HG03135 (cell line): ENCODE measurements at regions not wholly inside any gene's neighbourhood (a gene's known extent, or its start where the extent isn't known, plus 50 kb on each side); places are given as distances from the start of the nearest gene placed in this dataset.

ENCODE experiments used
- ATAC-seq: cut with Tn5 transposase; IDR thresholded peaks from one replicate; pipeline ENCODE4 v1.9.1; 2021; ENCODE audit warnings: mild to moderate bottlenecking, moderate library complexity; ENCODE audit not compliant: unreplicated experiment

GRCh38 chr11:109096266-109096665 is 325.7 kb upstream of the C11orf87 start:
- no peak for ATAC-seq

- no peak for ATAC-seq
These were observed 315.7 kb upstream of the C11orf87 start for GRCh38 chr11:109106151-109106906.

- ATAC-seq = no peak
These were observed 312.8 kb upstream of the C11orf87 start for GRCh38 chr11:109109150-109109549.

GRCh38 chr11:109109571-109110315 is 312.2 kb upstream of the C11orf87 start:
- no peak for ATAC-seq

DNA sequence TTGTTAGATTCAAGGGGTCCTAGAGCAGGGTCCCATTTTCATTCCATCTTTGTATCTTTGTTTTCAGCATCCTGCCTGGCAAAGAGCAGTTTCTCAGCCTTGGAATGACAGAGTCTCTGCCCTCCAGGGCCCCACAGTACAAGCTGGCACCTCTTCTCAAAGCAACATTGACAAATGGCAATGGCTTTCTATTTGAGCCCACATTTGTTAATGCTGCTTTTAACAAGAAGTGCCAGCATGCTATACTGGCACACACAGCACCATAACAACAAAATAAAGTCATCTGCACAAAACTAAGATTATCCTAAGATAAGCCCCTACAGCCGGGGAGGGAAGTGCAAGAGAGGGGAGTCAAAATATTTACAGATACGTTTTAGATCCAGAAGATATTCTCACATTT is 309.7 kb upstream of the C11orf87 start:
- no peak for ATAC-seq

DNA sequence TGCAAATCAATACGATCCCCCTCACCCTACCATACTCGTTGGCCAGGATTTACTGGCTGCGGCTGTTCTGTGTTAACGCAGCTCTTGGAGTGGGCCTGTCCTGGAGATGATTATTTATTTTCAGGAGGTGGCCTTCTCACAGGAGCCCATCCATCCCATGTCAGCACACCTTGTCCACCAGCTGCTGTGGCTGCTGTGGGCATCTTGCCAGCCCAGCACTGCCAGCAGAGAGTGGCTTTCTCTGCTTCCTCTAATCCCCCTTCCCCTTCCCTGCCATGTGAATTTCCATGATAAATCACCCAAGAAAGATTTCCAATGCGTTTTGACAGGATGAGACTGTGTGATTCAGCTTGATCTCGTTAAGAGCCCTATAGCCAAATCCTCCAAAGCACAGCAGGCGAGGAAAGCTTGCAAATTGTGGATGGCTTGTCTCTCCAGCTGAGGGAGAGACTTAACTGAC is 309.1 kb upstream of the C11orf87 start:
- no peak for ATAC-seq

- ATAC-seq = no peak
These were observed 301.6 kb upstream of the C11orf87 start for GRCh38 chr11:109120341-109120740.

DNA sequence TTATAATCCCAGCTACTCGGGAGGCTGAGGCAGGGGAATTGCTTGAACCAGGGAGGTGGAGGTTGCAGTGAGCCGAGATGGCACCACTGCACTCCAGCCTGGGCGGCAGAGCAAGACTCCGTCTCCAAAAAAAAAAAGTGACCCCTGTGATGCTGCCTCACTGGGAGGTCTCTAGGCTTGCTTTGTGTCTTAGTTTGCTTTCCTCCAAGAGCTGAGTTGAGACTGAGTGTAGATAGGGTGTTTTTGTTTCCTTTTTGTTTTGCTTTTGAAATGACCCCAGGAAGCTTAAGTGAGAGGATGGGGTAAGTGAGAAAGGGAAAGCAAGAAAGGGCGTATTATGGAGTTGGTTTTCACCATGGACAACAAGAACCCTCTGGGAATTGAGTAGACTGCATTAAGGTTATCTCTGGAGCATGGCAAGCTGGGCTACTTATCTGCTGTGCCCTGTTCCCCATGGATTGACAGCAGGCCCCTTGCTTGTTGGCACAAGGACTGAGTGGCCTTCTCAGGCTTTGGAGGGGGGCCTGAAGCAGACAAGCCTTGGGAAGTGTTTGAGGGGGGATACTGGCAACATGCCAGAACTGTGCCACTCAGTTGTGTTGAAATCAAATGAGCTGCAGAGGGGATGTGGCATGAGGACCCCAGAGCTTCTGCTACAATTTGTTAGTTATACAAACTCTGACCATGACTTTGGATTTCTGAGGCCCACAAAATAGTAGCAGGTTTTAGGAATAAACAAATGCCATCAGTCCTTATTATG is 300.6 kb upstream of the C11orf87 start:
- no peak for ATAC-seq

- no peak for ATAC-seq
These were observed 297.9 kb upstream of the C11orf87 start for GRCh38 chr11:109123816-109124787.

DNA sequence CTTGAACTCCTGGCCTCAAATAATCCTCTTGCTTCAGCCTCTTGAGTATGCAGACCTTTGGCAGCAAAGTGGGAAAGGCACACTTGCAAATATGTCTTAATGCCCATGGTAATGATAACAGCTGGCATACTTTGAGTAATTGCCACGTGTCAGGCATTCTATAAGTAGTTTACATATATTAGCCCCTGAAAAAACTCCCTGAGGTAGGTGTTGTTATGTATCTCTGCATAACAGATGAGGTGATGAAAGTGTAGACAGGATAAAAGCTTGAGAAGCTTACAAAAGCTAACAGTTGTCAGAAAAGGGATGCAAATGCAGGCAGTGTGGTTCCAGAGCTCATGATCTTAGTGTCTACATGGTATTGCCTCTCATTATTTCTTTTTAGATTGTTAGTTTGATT is 291.1 kb upstream of the C11orf87 start:
- ATAC-seq = no peak

DNA sequence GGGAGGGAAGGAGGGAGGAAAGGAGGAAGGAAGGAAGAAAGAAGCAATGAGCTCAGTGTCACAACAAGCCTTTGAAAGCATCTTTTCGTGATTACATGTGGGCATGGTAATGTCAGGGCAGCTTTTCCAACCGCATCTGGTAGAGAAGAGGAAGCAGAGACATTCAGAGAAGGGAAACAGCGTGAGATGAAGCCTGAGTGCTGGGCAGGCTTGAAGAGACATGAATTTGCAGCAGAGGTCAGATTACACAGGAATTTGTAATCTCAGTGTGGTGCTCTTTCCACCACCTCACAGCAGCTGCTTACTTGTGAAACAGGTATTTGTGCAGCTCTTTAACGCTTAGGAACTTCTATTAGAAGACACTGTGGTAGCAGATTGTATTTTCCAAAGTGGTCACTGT is 289.5 kb upstream of the C11orf87 start:
- no peak for ATAC-seq

DNA sequence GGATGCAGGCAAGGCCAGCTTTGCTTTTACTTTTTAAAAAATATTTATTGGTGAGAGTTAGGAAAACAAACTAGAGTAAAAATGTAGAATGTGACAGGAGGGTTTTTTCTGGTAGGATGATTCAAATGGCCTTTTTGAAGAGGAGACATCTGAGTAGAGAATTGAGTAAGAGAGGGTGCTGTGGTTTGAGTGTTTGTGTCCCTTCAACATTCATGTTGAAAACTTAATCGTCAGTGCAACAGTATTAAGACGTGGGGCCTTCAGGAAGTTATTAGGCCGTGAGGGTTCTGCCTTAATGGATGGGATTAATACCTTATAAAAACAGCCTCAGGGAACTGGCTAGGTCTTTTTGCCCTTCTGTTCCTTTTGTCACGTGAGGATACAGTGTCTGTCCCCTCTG is 288.8 kb upstream of the C11orf87 start:
- ATAC-seq = no peak

DNA sequence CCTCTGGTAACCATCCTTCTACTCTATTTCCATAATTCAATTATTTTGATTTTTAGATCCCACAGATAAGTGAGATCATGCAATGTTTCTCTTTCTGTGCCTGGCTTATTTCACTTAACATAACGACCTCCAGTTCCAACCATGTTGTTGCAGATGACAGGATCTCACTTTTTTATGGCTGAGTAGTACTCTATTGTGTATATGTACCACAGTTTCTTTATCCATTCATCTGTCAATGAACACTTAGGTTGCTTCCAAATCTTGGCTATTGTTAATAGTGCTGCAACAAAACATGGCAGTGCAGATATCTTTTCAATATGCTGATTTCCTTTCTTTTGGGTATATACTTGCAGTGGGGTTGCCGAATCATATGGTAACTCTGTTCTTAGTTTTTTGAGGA is 286.4 kb upstream of the C11orf87 start:
- ATAC-seq = no peak

- ATAC-seq = no peak
These were observed 283.8 kb upstream of the C11orf87 start for GRCh38 chr11:109138196-109138595.

DNA sequence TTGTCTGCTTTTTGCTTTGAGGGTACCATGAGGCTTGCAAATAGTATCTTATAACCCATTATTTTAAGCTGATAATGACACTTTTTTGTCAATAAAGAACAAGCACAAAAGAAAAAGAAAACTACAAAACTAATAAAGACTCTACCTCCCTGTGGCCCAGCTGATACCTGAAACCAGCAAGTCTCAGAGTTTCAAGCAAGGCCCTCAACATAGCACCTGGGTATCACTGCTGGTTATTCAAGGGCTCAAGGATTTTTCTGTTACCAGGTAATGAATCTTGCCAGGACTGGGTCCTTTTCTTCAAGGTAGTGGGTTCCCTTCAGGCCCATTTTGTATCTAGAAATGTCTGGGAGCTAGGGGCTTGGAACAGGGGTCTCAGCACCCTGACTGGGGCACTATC is 281.6 kb upstream of the C11orf87 start:
- ATAC-seq = no peak

DNA sequence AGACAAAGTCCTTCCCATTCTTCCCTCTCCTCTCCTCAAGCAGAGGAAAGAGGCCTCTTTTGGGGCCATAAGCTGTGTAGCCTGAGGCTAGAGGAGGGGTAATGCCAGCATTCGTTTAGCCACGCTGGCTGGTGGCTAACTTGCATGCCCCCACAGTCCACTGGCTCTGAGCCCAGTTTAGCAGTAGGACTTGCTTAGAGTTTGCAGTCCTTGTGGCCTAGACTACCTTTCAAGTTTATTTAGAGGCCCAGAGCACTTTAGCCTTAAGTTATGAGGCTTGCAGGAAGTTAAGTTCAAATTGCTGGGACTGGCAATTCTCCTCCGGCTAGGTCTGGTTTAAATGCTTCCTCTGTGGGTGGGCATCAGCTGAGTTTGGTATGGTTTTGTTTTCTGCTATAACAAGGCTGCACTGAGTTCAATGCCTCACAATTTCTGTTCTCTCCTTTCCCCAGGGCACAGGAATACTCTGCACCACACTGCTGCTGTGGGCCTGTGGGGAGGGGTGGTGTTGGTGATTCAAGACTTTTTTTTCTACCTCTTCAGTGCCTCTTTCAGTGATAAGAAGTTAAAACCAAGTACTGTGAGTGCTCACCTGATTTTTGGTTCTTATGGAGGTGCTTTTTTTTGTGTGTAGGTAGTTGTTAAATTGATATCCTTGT is 281.0 kb upstream of the C11orf87 start:
- ATAC-seq = no peak

DNA sequence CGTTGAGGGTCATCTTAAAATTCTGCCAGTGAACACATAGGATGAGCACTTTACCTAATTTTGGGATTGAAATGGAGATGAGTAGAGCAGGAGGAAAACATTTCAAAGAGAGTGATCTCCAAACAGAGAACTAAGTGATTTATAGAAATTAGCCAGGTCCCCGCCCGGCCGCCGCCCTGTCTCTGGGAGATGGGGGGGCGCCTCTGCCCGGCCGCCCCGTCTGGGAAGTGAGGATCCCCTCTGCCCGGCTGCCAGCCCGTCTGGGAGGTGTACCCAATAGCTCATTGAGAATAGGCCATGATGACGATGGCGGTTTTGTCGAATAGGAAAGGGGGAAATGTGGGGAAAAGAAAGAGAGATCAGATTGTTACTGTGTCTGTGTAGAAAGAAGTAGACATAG is 276.7 kb upstream of the C11orf87 start:
- no peak for ATAC-seq

- no peak for ATAC-seq
These were observed 274.3 kb upstream of the C11orf87 start for GRCh38 chr11:109147726-109148125.

DNA sequence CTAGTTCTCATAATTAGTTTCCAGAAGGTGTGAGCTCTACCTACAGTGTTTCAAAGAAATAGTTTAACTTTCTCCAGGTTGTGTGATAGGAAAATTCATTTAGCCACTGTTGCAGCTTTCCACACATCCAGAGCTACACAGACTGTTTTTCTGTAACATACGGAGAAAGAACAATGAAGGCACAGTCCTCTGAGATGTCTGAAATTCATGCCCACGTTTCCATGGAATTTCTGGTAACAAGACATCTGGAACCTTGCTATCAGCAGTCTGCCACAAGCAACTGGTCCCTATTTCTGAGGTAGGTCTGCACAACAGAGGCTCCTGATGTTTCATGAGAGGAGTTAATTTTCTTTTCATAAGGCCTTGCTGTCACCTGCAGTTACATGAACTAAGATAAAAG is 273.3 kb upstream of the C11orf87 start:
- ATAC-seq = no peak

GRCh38 chr11:109150581-109150980 is 271.4 kb upstream of the C11orf87 start:
- ATAC-seq = no peak
